ENCODE measurements at regions not wholly inside any gene's neighbourhood (a gene's known extent, or its start where the extent isn't known, plus 50 kb on each side); places are given as distances from the start of the nearest gene placed in this dataset.
"Not testable (repeated sequence)": the region's sequence is repeated elsewhere in the genome, so short reads cannot be mapped to it uniquely, and the experiment has no call there.

DNA sequence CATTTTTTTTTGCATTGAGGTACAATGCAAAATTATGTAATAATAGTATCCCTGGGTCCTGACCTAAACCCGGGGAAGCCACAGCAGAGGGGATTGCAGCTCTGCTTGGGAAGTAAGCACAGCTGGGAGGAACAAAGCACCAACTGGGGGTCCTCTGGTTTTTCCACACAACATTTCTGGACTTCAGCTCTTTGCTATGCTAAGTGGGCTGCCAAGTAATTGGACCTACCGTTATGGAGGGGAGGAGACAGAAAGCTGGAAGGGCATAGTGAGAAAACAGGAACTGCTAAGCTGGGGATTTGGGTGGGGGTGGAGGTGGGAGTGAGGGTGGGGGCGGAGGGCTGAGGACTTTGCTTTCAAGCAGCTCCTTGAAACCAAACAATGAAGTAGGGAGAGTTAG lies 183.3 kb downstream of the ZIC3 start:
- TF ChIP-seq, protein P1, sequence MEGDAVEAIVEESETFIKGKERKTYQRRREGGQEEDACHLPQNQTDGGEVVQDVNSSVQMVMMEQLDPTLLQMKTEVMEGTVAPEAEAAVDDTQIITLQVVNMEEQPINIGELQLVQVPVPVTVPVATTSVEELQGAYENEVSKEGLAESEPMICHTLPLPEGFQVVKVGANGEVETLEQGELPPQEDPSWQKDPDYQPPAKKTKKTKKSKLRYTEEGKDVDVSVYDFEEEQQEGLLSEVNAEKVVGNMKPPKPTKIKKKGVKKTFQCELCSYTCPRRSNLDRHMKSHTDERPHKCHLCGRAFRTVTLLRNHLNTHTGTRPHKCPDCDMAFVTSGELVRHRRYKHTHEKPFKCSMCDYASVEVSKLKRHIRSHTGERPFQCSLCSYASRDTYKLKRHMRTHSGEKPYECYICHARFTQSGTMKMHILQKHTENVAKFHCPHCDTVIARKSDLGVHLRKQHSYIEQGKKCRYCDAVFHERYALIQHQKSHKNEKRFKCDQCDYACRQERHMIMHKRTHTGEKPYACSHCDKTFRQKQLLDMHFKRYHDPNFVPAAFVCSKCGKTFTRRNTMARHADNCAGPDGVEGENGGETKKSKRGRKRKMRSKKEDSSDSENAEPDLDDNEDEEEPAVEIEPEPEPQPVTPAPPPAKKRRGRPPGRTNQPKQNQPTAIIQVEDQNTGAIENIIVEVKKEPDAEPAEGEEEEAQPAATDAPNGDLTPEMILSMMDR (IDR thresholded peaks at IDR 0.05; ENCODE audit: extremely low read depth, insufficient read depth, missing control alignments) = no peak
- no peak for DNase-seq (ENCODE audit: low spot score)
- in situ Hi-C loops (cut with MboI; ENCODE audit: low pct_unique_long_range_greater_than_20kb, low sequenced_read_pairs, unreplicated experiment) = no loop called here

- in situ Hi-C loops (cut with MboI; ENCODE audit: low pct_unique_long_range_greater_than_20kb, low sequenced_read_pairs, unreplicated experiment) = no loop called here
- no peak for DNase-seq (ENCODE audit: low spot score)
- TF ChIP-seq, protein P1 (IDR thresholded peaks at IDR 0.05; ENCODE audit: extremely low read depth, insufficient read depth, missing control alignments) = no peak
Measured at GRCh38 chrX:137771537-137771936, 205.6 kb downstream of the ZIC3 start.

- no peak for DNase-seq (ENCODE audit: low spot score)
- in situ Hi-C loops (cut with MboI; ENCODE audit: low pct_unique_long_range_greater_than_20kb, low sequenced_read_pairs, unreplicated experiment) = no loop called here
- TF ChIP-seq, protein P1 (IDR thresholded peaks at IDR 0.05; ENCODE audit: extremely low read depth, insufficient read depth, missing control alignments) = no peak
Measured at GRCh38 chrX:137792214-137792613, 226.3 kb downstream of the ZIC3 start.

- DNase-seq (ENCODE audit: low spot score); in situ Hi-C loops (cut with MboI; ENCODE audit: low pct_unique_long_range_greater_than_20kb, low sequenced_read_pairs, unreplicated experiment): not testable (repeated sequence)
Measured at GRCh38 chrX:137797926-137798325, 232.0 kb downstream of the ZIC3 start.

GRCh38 chrX:137823257-137823656 lies 257.3 kb downstream of the ZIC3 start:
- in situ Hi-C loops (cut with MboI; ENCODE audit: low pct_unique_long_range_greater_than_20kb, low sequenced_read_pairs, unreplicated experiment) = no loop called here
- no peak for DNase-seq (ENCODE audit: low spot score)
- TF ChIP-seq, protein P1 (IDR thresholded peaks at IDR 0.05; ENCODE audit: extremely low read depth, insufficient read depth, missing control alignments) = no peak

- no peak for DNase-seq (ENCODE audit: low spot score)
- TF ChIP-seq, protein P1 (IDR thresholded peaks at IDR 0.05; ENCODE audit: extremely low read depth, insufficient read depth, missing control alignments) = no peak
- in situ Hi-C loops (cut with MboI; ENCODE audit: low pct_unique_long_range_greater_than_20kb, low sequenced_read_pairs, unreplicated experiment) = no loop called here
Measured at GRCh38 chrX:137847376-137847775, 281.4 kb downstream of the ZIC3 start.

DNA sequence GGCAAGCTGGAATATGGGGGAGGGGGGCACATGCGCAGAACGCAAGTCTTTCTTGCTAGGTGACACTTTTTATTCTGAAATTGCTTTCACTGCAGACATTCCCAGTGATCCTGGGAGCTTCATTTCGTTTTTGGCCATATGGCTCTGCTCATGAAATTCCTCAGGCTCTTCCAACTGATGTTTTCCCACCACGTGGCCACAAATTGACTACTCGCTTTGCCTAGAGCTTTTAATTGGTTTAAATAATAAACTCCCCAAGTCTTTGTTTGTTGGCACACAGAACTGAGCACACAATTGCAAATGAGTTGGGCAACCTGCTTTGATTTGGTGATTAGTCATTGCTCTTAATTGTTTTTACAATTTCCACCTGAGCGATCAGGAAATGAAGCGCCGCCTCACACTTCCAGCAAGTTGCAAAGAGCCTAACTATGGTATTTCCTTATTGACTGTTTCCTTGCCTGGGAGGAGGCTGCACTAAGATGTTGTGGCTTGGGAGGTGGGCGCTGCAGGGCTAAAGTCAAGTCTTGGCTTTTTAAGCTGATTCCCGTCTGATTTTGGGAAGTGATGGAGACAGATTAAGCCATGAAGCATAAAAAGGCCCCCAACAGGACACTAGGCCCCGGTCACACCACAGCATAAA lies 282.5 kb downstream of the ZIC3 start:
- no peak for DNase-seq (ENCODE audit: low spot score)
- in situ Hi-C loops (cut with MboI; ENCODE audit: low pct_unique_long_range_greater_than_20kb, low sequenced_read_pairs, unreplicated experiment) = no loop called here
- TF ChIP-seq, protein P1 (IDR thresholded peaks at IDR 0.05; ENCODE audit: extremely low read depth, insufficient read depth, missing control alignments) = no peak
